Loucy (cell line): ENCODE measurements at regions not wholly inside any gene's neighbourhood (a gene's known extent, or its start where the extent isn't known, plus 50 kb on each side); places are given as distances from the start of the nearest gene placed in this dataset.

ENCODE experiments used
- EZH2phosphoT487 ChIP-seq: fragments of 200-600 bp; IDR thresholded peaks from 2 replicates; pipeline ENCODE4 v1.6.1; 2018; ENCODE audit warnings: antibody characterized with exemption, mild to moderate bottlenecking, moderate library complexity, borderline replicate concordance
- TF ChIP-seq, protein P1 (sequence below): fragments of 200-600 bp; sonication (generic); conservative IDR thresholded peaks from 2 replicates; pipeline ENCODE4 v1.5.1; 2014; ENCODE audit warnings: mild to moderate bottlenecking, antibody characterized with exemption, low read length

DNA sequence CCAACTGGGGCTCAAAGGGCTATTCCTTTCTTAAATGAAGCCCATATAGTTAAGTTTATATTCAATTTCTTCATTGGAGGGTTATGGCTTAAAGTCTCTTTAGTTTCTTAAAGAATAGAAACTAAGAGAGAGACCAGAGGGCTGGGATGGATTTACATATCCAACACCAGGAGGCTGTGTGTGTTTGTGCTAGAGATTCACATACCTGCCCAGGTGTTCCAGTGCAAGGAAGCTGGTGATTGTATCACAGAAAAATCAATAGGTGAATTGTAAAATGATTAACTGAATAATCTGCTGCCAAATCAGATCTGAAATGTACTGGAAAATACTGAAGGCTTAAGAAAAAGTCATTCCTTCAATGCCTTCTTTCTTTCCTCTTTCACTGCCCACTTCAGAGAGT is 148.2 kb upstream of the BDNF start:
- TF ChIP-seq, protein P1, sequence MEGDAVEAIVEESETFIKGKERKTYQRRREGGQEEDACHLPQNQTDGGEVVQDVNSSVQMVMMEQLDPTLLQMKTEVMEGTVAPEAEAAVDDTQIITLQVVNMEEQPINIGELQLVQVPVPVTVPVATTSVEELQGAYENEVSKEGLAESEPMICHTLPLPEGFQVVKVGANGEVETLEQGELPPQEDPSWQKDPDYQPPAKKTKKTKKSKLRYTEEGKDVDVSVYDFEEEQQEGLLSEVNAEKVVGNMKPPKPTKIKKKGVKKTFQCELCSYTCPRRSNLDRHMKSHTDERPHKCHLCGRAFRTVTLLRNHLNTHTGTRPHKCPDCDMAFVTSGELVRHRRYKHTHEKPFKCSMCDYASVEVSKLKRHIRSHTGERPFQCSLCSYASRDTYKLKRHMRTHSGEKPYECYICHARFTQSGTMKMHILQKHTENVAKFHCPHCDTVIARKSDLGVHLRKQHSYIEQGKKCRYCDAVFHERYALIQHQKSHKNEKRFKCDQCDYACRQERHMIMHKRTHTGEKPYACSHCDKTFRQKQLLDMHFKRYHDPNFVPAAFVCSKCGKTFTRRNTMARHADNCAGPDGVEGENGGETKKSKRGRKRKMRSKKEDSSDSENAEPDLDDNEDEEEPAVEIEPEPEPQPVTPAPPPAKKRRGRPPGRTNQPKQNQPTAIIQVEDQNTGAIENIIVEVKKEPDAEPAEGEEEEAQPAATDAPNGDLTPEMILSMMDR = no peak
- TF ChIP-seq EZH2phosphoT487 = no peak
